DMS153 treated with DMSO at 0.1 percent for 48 hours (cell line): ENCODE measurements at regions not wholly inside any gene's neighbourhood (a gene's known extent, or its start where the extent isn't known, plus 50 kb on each side); places are given as distances from the start of the nearest gene placed in this dataset.

ENCODE experiments used
- DNase-seq: peaks from one replicate; lab custom pipeline; 2025; ENCODE audit not compliant: unreplicated experiment; lab: John Stamatoyannopoulos, UW

- no peak for DNase-seq
These were observed 53.4 kb upstream of the STK17B start for GRCh38 chr2:196224756-196225155.

GRCh38 chr2:196225213-196225612 lies 53.8 kb upstream of the STK17B start:
- no peak for DNase-seq

GRCh38 chr2:196226058-196226706 lies 54.8 kb upstream of the STK17B start:
- DNase-seq = no peak

- DNase-seq = no peak
These were observed 55.3 kb upstream of the STK17B start for GRCh38 chr2:196226707-196227065.

- DNase-seq = no peak
These were observed 57.6 kb upstream of the STK17B start for GRCh38 chr2:196229013-196229412.

GRCh38 chr2:196230061-196230854 lies 58.9 kb upstream of the STK17B start:
- DNase-seq = no peak

GRCh38 chr2:196233021-196233804 lies 61.8 kb upstream of the STK17B start:
- no peak for DNase-seq

GRCh38 chr2:196233805-196234475 lies 62.6 kb upstream of the STK17B start:
- DNase-seq = no peak

GRCh38 chr2:196234672-196235071 lies 63.3 kb upstream of the STK17B start:
- DNase-seq = no peak

- DNase-seq = no peak
These were observed 67.5 kb upstream of the STK17B start for GRCh38 chr2:196238836-196239380.

GRCh38 chr2:196239622-196240587 lies 68.5 kb upstream of the STK17B start:
- DNase-seq = no peak

GRCh38 chr2:196241175-196241574 lies 69.8 kb upstream of the STK17B start:
- DNase-seq = no peak

- no peak for DNase-seq
These were observed 70.8 kb upstream of the STK17B start for GRCh38 chr2:196242131-196242620.

- DNase-seq = no peak
These were observed 73.1 kb upstream of the STK17B start for GRCh38 chr2:196244516-196244915.

- DNase-seq = no peak
These were observed 73.6 kb upstream of the STK17B start for GRCh38 chr2:196244966-196245365.

GRCh38 chr2:196245378-196246140 lies 74.2 kb upstream of the STK17B start:
- DNase-seq = no peak

GRCh38 chr2:196247114-196247975 lies 76.0 kb upstream of the STK17B start:
- no peak for DNase-seq

- DNase-seq = no peak
These were observed 76.5 kb upstream of the STK17B start for GRCh38 chr2:196247976-196248280.
